Vagina (tissue), 2 donors: ENCODE measurements at regions not wholly inside any gene's neighbourhood (a gene's known extent, or its start where the extent isn't known, plus 50 kb on each side); places are given as distances from the start of the nearest gene placed in this dataset.

ENCODE experiments used
- POLR2A ChIP-seq, 2 donors: fragments of 450-650 bp; IDR thresholded peaks; one replicate each; pipeline ENCODE4 v1.6.1; 2017; ENCODE audit warnings: antibody characterized with exemption in 2 of 2, mild to moderate bottlenecking in 2 of 2, moderate library complexity in 2 of 2
- TF ChIP-seq, protein P1 (sequence below), 3 experiments: fragments of 450-650 bp in 2 of 3; fragments of 200-600 bp in 1 of 3; sonication (generic) in 1 of 3; IDR thresholded peaks; one replicate each; pipeline ENCODE4 v1.5.1; 2017 to 2019; ENCODE audit warnings: antibody characterized with exemption in 3 of 3, mild to moderate bottlenecking in 2 of 3, moderate library complexity in 2 of 3

DNA sequence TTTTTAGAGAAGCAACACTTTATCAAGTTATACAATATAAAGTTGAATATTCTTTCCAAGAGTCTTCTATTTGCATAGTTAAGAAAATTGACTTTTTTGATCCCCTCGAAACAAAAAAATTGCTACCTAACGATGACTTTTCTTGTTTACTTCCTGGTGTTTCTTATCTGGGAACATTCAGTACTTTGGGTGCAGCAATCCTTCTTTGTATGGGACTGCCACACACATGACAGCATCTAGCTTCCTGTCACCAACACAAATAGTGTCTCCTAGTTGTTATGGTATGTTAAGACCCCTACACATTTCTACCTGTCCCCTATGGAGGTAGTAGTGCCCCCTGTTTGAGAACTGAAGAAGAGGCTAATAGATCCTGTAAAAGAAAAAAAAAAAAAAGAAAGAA is 841.7 kb upstream of the FAT3 start:
- no peak for TF ChIP-seq POLR2A (IDR thresholded peaks at IDR 0.05)
- TF ChIP-seq, protein P1, sequence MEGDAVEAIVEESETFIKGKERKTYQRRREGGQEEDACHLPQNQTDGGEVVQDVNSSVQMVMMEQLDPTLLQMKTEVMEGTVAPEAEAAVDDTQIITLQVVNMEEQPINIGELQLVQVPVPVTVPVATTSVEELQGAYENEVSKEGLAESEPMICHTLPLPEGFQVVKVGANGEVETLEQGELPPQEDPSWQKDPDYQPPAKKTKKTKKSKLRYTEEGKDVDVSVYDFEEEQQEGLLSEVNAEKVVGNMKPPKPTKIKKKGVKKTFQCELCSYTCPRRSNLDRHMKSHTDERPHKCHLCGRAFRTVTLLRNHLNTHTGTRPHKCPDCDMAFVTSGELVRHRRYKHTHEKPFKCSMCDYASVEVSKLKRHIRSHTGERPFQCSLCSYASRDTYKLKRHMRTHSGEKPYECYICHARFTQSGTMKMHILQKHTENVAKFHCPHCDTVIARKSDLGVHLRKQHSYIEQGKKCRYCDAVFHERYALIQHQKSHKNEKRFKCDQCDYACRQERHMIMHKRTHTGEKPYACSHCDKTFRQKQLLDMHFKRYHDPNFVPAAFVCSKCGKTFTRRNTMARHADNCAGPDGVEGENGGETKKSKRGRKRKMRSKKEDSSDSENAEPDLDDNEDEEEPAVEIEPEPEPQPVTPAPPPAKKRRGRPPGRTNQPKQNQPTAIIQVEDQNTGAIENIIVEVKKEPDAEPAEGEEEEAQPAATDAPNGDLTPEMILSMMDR (IDR thresholded peaks at IDR 0.05) = no peak
